ENCODE measurements at regions not wholly inside any gene's neighbourhood (a gene's known extent, or its start where the extent isn't known, plus 50 kb on each side); places are given as distances from the start of the nearest gene placed in this dataset.

GRCh38 chr13:76038920-76039716 lies 403.0 kb downstream of the LMO7 start:
- peak; percentile 5 to 33 for DNase-seq

GRCh38 chr13:76036176-76036575 lies 400.0 kb downstream of the LMO7 start:
- no peak for DNase-seq

DNA sequence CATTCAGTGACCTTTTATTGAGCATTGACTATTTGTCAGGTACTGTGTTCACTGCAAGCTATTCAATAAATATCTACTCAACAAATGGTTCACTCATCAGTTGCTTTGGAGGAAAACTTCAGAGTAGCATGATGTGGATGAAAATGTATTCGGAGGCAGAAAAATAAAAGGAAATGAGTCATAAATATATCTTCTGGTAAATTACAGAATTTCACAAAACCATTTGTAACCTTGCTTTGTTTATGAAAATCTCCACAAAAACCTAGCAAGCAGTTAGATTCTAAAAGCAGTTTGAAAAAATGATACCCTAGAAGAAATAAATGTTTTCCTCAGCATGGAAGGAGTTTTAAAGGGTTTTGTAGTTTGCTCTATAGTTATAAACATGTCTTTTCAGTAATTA lies 399.6 kb downstream of the LMO7 start:
- no peak for DNase-seq

DNA sequence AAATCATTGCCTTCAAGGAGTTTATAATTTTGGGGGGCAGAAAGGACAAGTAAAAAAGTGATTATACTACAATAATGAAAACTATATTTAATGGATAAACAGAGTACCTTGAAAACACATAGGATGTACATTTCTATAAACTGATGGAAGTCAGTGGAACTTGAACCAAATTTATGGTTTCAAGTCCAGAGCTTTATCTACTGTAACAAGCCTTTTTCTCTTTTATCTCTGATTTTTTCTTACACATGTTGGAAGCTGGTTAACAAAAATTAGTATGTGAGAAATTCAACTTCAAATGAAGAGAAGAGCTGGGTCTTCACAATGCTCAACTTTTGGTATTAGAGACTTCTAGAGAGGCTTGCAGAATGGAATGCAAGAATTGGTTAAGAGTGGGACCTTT lies 393.6 kb downstream of the LMO7 start:
- DNase-seq: no peak

DNA sequence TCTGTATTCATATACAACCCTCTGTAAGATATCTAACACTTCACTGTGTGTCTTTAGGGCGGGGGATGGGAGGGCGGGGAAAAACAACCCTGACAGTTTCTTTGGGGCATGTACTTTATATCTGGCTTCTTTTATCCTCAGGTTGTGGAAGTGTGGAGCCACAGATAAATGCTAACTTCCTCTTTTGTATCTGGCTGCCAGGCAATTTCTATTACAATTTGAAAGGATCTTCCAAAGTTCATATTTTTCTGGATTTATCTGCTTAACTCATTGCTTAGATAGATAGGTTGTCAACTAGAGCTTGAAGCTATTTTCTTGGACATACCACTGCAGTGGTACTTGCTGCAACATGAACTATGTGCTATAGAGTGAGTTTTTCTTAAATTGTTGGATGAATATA lies 393.0 kb downstream of the LMO7 start:
- no peak for DNase-seq

DNA sequence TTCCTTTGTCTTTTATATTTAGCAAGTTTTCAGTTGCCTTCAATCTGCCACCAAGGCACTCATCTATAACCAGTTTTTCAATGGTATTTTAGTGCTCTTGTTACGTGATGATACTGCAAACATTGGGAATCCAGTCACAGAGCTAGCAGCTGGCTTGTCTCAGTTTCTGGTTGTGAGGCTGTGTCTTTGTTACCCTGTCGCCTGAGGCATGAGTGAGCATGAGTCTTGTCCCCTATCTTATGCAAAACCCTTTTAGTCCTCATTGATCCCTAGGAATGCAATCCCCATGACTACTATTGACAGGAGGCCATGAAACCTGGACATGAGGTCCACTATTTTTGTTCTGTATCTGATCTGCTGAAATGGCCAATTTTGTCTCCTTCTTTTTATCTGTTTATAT lies 391.0 kb downstream of the LMO7 start:
- DNase-seq: no peak

- DNase-seq: no peak
These were observed 389.3 kb downstream of the LMO7 start for GRCh38 chr13:76025392-76025791.

- DNase-seq: no peak
These were observed 388.0 kb downstream of the LMO7 start for GRCh38 chr13:76024151-76024550.

GRCh38 chr13:76023652-76024051 lies 387.5 kb downstream of the LMO7 start:
- no peak for DNase-seq

- no peak for DNase-seq
These were observed 384.4 kb downstream of the LMO7 start for GRCh38 chr13:76020421-76020955.

DNA sequence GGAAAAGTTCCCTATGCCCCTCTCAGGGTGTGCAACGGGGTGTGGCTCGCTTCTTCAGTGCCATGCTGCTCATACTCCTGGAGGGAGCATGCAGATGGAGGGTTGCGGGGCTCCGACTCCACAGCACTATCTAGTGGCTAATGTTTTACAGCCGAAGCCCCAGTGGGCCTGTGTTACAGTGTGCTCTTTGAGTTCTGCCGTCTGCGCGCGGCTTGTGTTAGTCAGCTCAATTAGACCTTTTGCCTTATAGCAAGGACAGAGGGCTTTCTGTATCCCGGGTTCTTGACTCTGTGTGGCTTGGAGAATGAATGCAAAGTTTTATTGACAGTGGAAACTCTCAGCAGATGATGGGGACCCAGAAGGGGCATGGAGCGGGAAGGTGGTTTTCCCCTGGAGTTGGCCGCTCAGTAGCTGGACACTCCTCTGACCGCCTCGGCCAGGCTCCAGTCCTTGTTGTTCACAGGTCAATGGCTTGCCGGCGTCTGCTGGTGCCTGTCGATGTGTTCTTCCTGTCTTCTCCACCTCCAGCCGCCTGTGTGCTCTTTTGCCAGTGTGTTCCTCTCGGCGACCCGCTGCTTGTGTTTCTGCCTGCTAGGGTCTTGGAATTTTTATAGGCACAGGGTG lies 383.4 kb downstream of the LMO7 start:
- peak in 1 of 2 experiments; percentile 47 for DNase-seq

GRCh38 chr13:76017861-76018556 lies 381.9 kb downstream of the LMO7 start:
- no peak for DNase-seq

DNA sequence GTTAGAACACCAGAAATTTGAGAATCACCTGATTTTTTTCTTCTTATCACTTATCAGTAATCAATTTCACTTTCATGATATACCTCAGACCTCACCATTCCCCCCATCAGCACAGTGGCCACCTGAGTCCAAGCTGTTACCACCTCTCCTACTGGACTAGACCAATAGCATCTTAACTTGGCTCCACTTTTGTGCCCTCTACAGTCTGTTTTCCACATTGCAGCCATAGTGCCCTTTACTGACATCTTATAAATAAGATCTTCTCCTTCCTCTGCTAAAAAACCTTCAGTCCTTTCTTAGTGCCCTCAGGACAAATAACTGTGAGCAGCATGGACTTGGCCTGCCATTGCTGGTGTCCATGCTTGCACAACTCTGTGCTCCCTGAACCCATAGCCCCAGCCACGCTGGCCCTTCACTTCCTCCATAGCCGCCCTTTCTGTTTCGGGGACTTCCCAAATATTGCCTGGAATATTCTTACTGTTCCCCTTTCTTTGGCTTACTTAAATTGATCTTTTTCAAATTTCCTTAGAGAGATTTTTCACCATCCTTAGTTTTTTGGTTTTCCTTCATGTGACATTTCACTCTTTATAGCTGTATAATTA lies 380.8 kb downstream of the LMO7 start:
- DNase-seq: peak in 1 of 2 experiments; percentile 51

GRCh38 chr13:76014406-76015318 lies 378.5 kb downstream of the LMO7 start:
- DNase-seq: no peak

DNA sequence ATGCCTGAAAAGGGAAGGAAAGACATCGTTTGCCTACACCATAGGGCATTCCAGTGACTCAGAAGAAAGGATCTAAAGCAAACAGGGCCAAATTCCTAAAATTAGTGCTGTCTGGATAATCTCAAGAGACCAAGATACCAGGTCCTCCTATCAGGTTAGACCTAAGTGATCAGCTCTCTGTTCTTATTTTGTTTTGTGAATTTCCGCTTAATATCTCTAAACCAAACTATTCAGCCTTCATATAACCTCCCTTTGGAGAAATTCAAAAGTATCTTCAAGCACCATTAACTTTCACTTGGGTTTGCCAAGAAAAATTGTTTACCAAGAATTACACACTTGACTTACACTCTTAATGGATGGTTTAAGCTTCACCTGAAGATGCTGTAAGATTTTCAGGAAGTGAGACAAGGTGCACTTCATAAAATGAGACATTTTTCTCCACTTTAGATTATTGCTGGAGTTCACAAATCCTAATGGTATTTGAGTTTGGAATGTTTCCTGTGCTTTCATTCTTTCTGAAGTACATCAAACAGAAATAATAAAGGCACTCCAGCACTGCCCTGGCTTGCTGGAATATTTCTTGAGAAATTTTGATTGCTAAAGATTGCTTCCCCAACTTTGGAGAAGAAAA lies 376.1 kb downstream of the LMO7 start:
- no peak for DNase-seq

GRCh38 chr13:76009267-76009890 lies 373.2 kb downstream of the LMO7 start:
- DNase-seq: no peak

DNA sequence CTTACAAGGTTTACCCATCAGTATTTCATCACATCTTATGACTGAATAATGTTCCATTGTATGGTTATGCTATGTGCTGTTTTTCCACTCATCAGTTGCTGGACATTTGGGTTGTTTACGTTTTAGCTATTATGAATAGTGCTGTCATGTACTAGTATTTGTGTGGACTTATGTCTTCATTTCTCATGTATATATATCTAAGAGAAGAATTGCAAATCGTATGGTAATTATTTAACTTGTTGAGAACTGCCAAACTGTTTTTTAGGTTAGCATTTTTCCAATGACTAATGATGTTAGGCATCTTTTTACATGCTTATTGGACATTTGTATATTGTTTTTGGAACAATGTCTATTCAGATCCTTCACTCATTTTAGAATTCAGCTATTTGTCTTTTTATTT lies 368.3 kb downstream of the LMO7 start:
- no peak for DNase-seq

DNA sequence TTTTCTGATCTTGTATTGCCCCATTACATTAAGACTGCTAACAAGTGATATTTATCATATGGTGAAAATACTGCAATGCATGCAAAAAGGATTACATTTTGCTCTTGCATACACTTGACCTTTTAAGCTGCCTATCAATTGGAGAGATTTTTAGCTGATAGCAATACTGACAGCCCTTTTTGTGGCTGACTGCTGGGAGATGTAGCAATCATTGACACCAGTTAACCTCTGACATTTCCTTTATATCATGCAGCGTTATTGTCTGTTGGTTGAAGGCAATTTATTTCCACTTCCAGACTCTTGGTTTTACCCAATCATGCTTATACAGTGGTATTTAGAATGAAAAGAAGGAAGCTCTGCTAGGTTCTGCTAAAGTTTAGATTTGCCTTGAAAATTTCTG lies 364.0 kb downstream of the LMO7 start:
- no peak for DNase-seq

DNA sequence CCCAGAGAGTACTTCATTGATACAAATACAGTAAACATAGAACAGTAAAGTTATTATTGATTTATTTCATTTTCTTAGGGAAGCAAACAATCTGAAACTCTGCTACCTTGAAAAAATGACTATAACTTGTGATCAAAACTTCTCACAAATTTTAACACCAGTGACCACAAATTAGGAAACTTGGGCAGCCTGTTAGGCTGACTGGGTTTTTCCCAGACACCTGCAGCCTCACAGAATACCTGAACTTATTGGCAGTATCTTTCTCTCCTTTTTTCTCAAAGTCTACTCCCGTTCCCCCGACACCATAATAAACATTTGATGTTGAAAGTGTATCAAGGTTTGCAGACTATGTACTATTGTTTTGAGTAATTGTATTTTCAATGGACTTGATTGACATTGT lies 360.5 kb downstream of the LMO7 start:
- no peak for DNase-seq

DNA sequence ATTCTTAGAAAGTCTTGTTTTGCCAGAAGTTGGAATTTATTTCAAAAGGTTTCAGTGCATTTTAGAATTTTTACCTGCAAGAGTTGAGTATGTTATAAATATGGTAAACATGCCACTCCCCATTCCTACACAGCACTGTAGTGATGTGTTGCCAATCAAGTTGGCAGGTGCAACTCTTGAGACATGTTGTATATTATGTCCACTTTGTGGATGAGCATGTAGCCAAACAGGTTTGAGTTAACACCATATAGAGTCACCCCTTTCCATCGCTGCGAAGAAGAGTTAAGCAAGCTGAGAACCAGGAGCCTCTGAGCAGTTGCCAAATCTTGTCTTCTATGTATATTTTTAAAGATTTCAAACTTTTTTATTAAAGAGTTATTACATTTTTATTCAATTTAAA lies 359.8 kb downstream of the LMO7 start:
- DNase-seq: no peak

DNA sequence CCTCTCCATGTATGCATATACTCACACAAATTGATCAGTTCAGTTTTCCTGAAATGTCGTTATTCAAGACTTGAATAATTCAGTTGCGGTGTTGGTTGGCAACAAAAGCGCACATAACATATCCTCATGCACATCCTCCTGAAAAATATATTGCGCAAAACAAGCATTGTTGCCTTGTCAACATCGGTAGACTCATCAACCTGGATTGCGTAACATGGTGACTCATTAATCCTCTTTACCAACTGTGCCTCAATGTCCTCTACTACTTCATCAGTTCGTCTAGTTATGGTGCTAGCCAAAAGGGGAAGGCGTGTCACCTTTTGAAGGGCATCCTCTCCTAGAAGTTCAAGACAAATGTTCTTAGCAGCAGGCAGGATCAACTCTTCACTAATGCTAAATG lies 357.7 kb downstream of the LMO7 start:
- no peak for DNase-seq

All from NCI-H524 (cell line).